ENCODE measurements at regions not wholly inside any gene's neighbourhood (a gene's known extent, or its start where the extent isn't known, plus 50 kb on each side); places are given as distances from the start of the nearest gene placed in this dataset.

DNA sequence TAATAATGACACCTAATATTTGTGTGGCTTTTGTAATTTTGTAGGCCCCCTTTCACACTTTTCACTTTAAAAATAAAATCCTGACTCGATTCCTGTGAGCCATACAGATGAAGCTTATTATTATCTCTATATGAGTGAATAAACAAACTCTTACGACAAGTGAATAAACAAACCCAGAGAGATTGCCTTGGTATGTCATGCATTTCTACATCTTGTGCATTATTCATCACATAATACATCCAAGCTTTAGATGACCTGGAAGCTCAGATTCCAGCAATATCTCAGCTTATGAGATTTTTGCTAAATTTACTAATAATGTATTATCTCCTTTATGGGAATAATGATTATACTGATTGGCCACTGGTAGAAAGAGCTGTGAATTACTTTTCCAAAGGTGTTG is 248.2 kb downstream of the TBX18 start:
- no peaks in the 10 kb centered on the region for H3K27me3 ChIP-seq (ENCODE audit: insufficient read depth, low read length)
- H3K9me3 ChIP-seq (ENCODE audit: low read length): no peaks in the 10 kb centered on the region
- TF ChIP-seq EZH2 (IDR thresholded peaks at IDR 0.05; ENCODE audit: borderline replicate concordance, low read length): no peak
- TF ChIP-seq, protein P1, sequence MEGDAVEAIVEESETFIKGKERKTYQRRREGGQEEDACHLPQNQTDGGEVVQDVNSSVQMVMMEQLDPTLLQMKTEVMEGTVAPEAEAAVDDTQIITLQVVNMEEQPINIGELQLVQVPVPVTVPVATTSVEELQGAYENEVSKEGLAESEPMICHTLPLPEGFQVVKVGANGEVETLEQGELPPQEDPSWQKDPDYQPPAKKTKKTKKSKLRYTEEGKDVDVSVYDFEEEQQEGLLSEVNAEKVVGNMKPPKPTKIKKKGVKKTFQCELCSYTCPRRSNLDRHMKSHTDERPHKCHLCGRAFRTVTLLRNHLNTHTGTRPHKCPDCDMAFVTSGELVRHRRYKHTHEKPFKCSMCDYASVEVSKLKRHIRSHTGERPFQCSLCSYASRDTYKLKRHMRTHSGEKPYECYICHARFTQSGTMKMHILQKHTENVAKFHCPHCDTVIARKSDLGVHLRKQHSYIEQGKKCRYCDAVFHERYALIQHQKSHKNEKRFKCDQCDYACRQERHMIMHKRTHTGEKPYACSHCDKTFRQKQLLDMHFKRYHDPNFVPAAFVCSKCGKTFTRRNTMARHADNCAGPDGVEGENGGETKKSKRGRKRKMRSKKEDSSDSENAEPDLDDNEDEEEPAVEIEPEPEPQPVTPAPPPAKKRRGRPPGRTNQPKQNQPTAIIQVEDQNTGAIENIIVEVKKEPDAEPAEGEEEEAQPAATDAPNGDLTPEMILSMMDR (IDR thresholded peaks at IDR 0.05; ENCODE audit: low read length): no peak
- no peaks in the 10 kb centered on the region for H3K4me1 ChIP-seq (ENCODE audit: insufficient read depth, low read length, severe bottlenecking)
- H2AFZ ChIP-seq (ENCODE audit: low read length): no peak overlapping the region
- no peak overlapping the region for H3K4me3 ChIP-seq (ENCODE audit: low read depth, low read length, poor library complexity, severe bottlenecking)
- no peaks in the 10 kb centered on the region for H3K79me2 ChIP-seq (ENCODE audit: insufficient read depth, low read length)
- no peak overlapping the region for H3K27ac ChIP-seq (ENCODE audit: low read depth, low read length, poor library complexity, severe bottlenecking)
- no peak overlapping the region for H3K4me2 ChIP-seq (ENCODE audit: low read length)
- H3K9me2 ChIP-seq (ENCODE audit: low read depth, low read length): no peaks in the 10 kb centered on the region
- H3F3A ChIP-seq (ENCODE audit: insufficient read depth, low read length): no peaks in the 10 kb centered on the region
- no peaks in the 10 kb centered on the region for H3K36me3 ChIP-seq (ENCODE audit: insufficient read depth, low read length)
- no peak overlapping the region for H3K9ac ChIP-seq (ENCODE audit: low read length)
- no peaks in the 10 kb centered on the region for H4K20me1 ChIP-seq (ENCODE audit: insufficient read depth, low read length)

DNA sequence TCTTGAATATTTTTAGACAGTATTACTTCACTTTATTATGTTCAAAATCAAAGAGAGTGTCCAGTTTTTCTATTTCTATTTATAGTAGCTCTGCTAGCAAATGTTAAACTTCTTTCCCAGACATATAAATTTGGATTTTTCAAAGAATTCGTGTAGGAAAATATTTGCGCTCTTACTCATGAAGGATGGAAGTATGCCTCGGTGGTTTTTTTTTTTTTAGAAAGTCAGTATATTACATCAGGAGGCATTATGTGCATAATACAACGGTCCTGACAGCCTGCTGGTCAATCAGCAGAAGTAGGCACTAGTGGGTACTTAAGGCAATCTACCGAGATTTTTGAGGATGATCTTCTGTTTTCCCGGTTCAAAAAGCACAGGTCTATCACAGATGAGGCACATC is 249.3 kb downstream of the TBX18 start:
- no peaks in the 10 kb centered on the region for H3K9me2 ChIP-seq (ENCODE audit: low read depth, low read length)
- no peaks in the 10 kb centered on the region for H3K27me3 ChIP-seq (ENCODE audit: insufficient read depth, low read length)
- H4K20me1 ChIP-seq (ENCODE audit: insufficient read depth, low read length): no peaks in the 10 kb centered on the region
- no peak overlapping the region for H2AFZ ChIP-seq (ENCODE audit: low read length)
- no peak overlapping the region for H3K27ac ChIP-seq (ENCODE audit: low read depth, low read length, poor library complexity, severe bottlenecking)
- no peaks in the 10 kb centered on the region for H3K9me3 ChIP-seq (ENCODE audit: low read length)
- H3K79me2 ChIP-seq (ENCODE audit: insufficient read depth, low read length): no peaks in the 10 kb centered on the region
- H3K4me2 ChIP-seq (ENCODE audit: low read length): no peak overlapping the region
- no peak overlapping the region for H3K9ac ChIP-seq (ENCODE audit: low read length)
- H3K4me3 ChIP-seq (ENCODE audit: low read depth, low read length, poor library complexity, severe bottlenecking): no peak overlapping the region
- H3K4me1 ChIP-seq (ENCODE audit: insufficient read depth, low read length, severe bottlenecking): no peaks in the 10 kb centered on the region
- TF ChIP-seq EZH2 (IDR thresholded peaks at IDR 0.05; ENCODE audit: borderline replicate concordance, low read length): no peak
- TF ChIP-seq, protein P1 (IDR thresholded peaks at IDR 0.05; ENCODE audit: low read length): no peak
- H3F3A ChIP-seq (ENCODE audit: insufficient read depth, low read length): no peaks in the 10 kb centered on the region
- no peaks in the 10 kb centered on the region for H3K36me3 ChIP-seq (ENCODE audit: insufficient read depth, low read length)

- no peak for TF ChIP-seq EZH2 (IDR thresholded peaks at IDR 0.05; ENCODE audit: borderline replicate concordance, low read length)
- TF ChIP-seq, protein P1 (IDR thresholded peaks at IDR 0.05; ENCODE audit: low read length): no peak
- H3K4me1 ChIP-seq (ENCODE audit: insufficient read depth, low read length, severe bottlenecking): no peaks in the 10 kb centered on the region
- H3K4me2 ChIP-seq (ENCODE audit: low read length): no peak overlapping the region
- no peak overlapping the region for H3K9ac ChIP-seq (ENCODE audit: low read length)
- no peaks in the 10 kb centered on the region for H3K27me3 ChIP-seq (ENCODE audit: insufficient read depth, low read length)
- H2AFZ ChIP-seq (ENCODE audit: low read length): no peak overlapping the region
- no peaks in the 10 kb centered on the region for H4K20me1 ChIP-seq (ENCODE audit: insufficient read depth, low read length)
- H3K79me2 ChIP-seq (ENCODE audit: insufficient read depth, low read length): no peaks in the 10 kb centered on the region
- no peaks in the 10 kb centered on the region for H3K36me3 ChIP-seq (ENCODE audit: insufficient read depth, low read length)
- H3K27ac ChIP-seq (ENCODE audit: low read depth, low read length, poor library complexity, severe bottlenecking): no peak overlapping the region
- H3K9me3 ChIP-seq (ENCODE audit: low read length): no peaks in the 10 kb centered on the region
- H3F3A ChIP-seq (ENCODE audit: insufficient read depth, low read length): no peaks in the 10 kb centered on the region
- no peaks in the 10 kb centered on the region for H3K9me2 ChIP-seq (ENCODE audit: low read depth, low read length)
- H3K4me3 ChIP-seq (ENCODE audit: low read depth, low read length, poor library complexity, severe bottlenecking): no peak overlapping the region
These were observed 250.1 kb downstream of the TBX18 start for GRCh38 chr6:84514089-84514971.
